ENCODE measurements at regions not wholly inside any gene's neighbourhood (a gene's known extent, or its start where the extent isn't known, plus 50 kb on each side); places are given as distances from the start of the nearest gene placed in this dataset.

DNA sequence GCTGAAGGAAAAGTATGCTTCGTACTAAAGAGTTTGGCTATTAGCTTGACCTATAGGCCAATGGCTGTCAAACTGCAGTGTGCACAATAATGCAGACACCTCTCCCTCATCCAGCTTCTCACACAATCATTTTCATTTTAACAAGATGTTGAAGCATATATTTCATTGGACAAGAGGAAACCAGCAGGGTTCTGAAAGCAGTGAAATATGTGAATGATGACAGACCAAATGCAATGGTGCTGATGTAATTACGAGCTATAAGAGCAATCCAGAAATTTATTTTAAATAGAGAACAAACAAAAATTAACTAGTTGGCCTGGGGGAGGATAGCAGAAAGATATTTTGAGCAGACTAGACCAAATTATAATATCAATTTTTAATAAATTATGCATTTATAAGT, 331.5 kb upstream of the AKR1E2 start:
- Histone ChIP-seq H3K4me3 (ENCODE audit: control extremely low read depth in 1 of 5, extremely low read depth in 1 of 5, insufficient read depth in 1 of 5, low read depth in 2 of 5, low read length in 4 of 5) (no peak overlapping the region), H3K27me3 (replicated peaks in 1 of 4; ENCODE audit: control extremely low read depth in 1 of 4, control insufficient read depth in 3 of 4, insufficient read depth in 4 of 4, low read length in 3 of 4) (no peaks in the 10 kb centered on the region), H4K20me1 (ENCODE audit: control insufficient read depth, insufficient read depth, low read length, poor library complexity, severe bottlenecking) (no peaks in the 10 kb centered on the region), H3K79me2 (ENCODE audit: control insufficient read depth, insufficient read depth, low read length) (no peaks in the 10 kb centered on the region), H3K4me2 (replicated peaks; ENCODE audit: low read depth, low read length, poor library complexity, severe bottlenecking) (no peak overlapping the region), H3K9ac (ENCODE audit: low read length) (no peak overlapping the region), H2AFZ (ENCODE audit: insufficient read depth, low read depth, low read length, poor library complexity, severe bottlenecking) (no peak overlapping the region), H3K27ac (ENCODE audit: low read length in 2 of 2) (no peak overlapping the region), H3K9me3 (ENCODE audit: control extremely low read depth in 1 of 3, control insufficient read depth in 2 of 3, insufficient read depth in 1 of 3, low read length in 2 of 3) (peaks cover 0 to 2% (median 0%) of the 10 kb centered on the region in 3 donors), H3K36me3 (replicated peaks in 1 of 2; ENCODE audit: control extremely low read depth in 1 of 2, control insufficient read depth in 1 of 2, extremely low read depth in 1 of 2, insufficient read depth in 2 of 2, low read length in 1 of 2) (no peaks in the 10 kb centered on the region), H3K4me1 (ENCODE audit: control insufficient read depth in 2 of 2, insufficient read depth in 2 of 2, low read length in 2 of 2) (no peaks in the 10 kb centered on the region)
- ChIA-PET POLR2A (no interaction called here), CTCF (no interaction called here)
- Mint-ChIP-seq H3K4me3 (no peak overlapping the region), H3K27ac (no peak overlapping the region), H3K4me1 (no peaks in the 10 kb centered on the region), H3K9me3 (ENCODE audit: insufficient read depth) (no peaks in the 10 kb centered on the region), H3K27me3 (peaks cover 10% of the 10 kb centered on the region)
- intact Hi-C loops (cut with micrococcal nuclease), result no loop called here
- TF ChIP-seq CTCF (IDR thresholded peaks at IDR 0.05) (no peak), EZH2 (IDR thresholded peaks at IDR 0.05; ENCODE audit: borderline replicate concordance, insufficient read depth, low read depth, low read length, poor library complexity, severe bottlenecking) (no peak)
- DNase-seq (no peak), ATAC-seq (ENCODE audit: low read depth) (no peak)
- no CpG with 5 or more reads among the region's 2 CpGs for WGBS (ENCODE audit: insufficient coverage)

- no peak overlapping the region for H3K27ac ChIP-seq (ENCODE audit: low read length in 2 of 2)
- POLR2A ChIA-PET, result no interaction called here
- Mint-ChIP-seq H3K27me3 (peaks cover 7% of the 10 kb centered on the region), H3K4me1 (no peaks in the 10 kb centered on the region), H3K27ac (no peak overlapping the region), H3K4me3 (no peak overlapping the region), H3K9me3 (ENCODE audit: insufficient read depth) (no peaks in the 10 kb centered on the region)
- no peak overlapping the region for H3K4me3 ChIP-seq (ENCODE audit: control extremely low read depth in 1 of 5, extremely low read depth in 1 of 5, insufficient read depth in 1 of 5, low read depth in 2 of 5, low read length in 4 of 5)
- DNase-seq, result no peak
- no peaks in the 10 kb centered on the region for H3K27me3 ChIP-seq (replicated peaks in 1 of 4; ENCODE audit: control extremely low read depth in 1 of 4, control insufficient read depth in 3 of 4, insufficient read depth in 4 of 4, low read length in 3 of 4)
- CTCF ChIA-PET, result no interaction called here
- no peaks in the 10 kb centered on the region for H4K20me1 ChIP-seq (ENCODE audit: control insufficient read depth, insufficient read depth, low read length, poor library complexity, severe bottlenecking)
- no peaks in the 10 kb centered on the region for H3K36me3 ChIP-seq (replicated peaks in 1 of 2; ENCODE audit: control extremely low read depth in 1 of 2, control insufficient read depth in 1 of 2, extremely low read depth in 1 of 2, insufficient read depth in 2 of 2, low read length in 1 of 2)
- no peak for TF ChIP-seq EZH2 (IDR thresholded peaks at IDR 0.05; ENCODE audit: borderline replicate concordance, insufficient read depth, low read depth, low read length, poor library complexity, severe bottlenecking)
- no peak for TF ChIP-seq CTCF (IDR thresholded peaks at IDR 0.05)
- intact Hi-C loops (cut with micrococcal nuclease), result no loop called here
- H3K4me1 ChIP-seq (ENCODE audit: control insufficient read depth in 2 of 2, insufficient read depth in 2 of 2, low read length in 2 of 2), result no peaks in the 10 kb centered on the region
- H3K9ac ChIP-seq (ENCODE audit: low read length), result no peak overlapping the region
- no peak overlapping the region for H3K4me2 ChIP-seq (replicated peaks; ENCODE audit: low read depth, low read length, poor library complexity, severe bottlenecking)
- 89% methylated on average over 5 of the region's 6 CpGs for WGBS (ENCODE audit: insufficient coverage)
- no peak for ATAC-seq (ENCODE audit: low read depth)
- no peak overlapping the region for H2AFZ ChIP-seq (ENCODE audit: insufficient read depth, low read depth, low read length, poor library complexity, severe bottlenecking)
- no peaks in the 10 kb centered on the region for H3K79me2 ChIP-seq (ENCODE audit: control insufficient read depth, insufficient read depth, low read length)
- H3K9me3 ChIP-seq (ENCODE audit: control extremely low read depth in 1 of 3, control insufficient read depth in 2 of 3, insufficient read depth in 1 of 3, low read length in 2 of 3), result peaks cover 0 to 2% (median 0%) of the 10 kb centered on the region in 3 donors
These were observed 333.8 kb upstream of the AKR1E2 start for GRCh38 chr10:4492202-4492601.

Measured in B cell (primary cell).